ENCODE measurements at regions not wholly inside any gene's neighbourhood (a gene's known extent, or its start where the extent isn't known, plus 50 kb on each side); places are given as distances from the start of the nearest gene placed in this dataset.

- Histone ChIP-seq H2AFZ (no peak overlapping the region), H3K79me2 (no peaks in the 10 kb centered on the region), H3K4me3 (ENCODE audit: low read depth, low read length) (no peak overlapping the region), H3K4me1 (no peaks in the 10 kb centered on the region), H3K9ac (no peak overlapping the region), H3K36me3 (ENCODE audit: control insufficient read depth, insufficient read depth, low read length) (no peaks in the 10 kb centered on the region), H3K27ac (no peak overlapping the region), H3K27me3 (ENCODE audit: control insufficient read depth, insufficient read depth, low read length) (no peaks in the 10 kb centered on the region), H3K9me3 (ENCODE audit: control insufficient read depth, low read length) (no peaks in the 10 kb centered on the region), H3K4me2 (ENCODE audit: low read length) (no peak overlapping the region)
- TF ChIP-seq CTCF (IDR thresholded peaks at IDR 0.05): no peak
Measured at GRCh38 chr1:232223183-232223708, 406.7 kb downstream of the SIPA1L2 start.

DNA sequence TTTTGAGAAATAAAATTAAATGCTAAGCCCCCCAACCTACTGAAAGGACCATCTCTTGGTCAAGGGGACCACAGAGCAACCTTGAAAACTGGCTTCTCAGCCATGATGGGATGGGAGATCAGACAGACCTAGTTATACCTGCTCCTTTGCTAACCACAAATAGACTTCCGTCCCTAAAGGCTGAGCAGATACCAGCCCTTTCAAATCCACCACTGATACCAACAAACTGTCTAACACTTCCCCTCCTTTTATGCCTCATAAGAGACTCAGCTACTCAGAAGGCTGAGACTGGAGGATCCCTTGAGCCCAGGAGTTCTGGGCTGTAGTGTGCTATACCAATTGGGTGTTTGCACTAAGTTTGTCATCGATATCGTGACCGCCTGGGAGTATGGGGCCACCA is 407.3 kb downstream of the SIPA1L2 start:
- Histone ChIP-seq H3K4me3 (ENCODE audit: low read depth, low read length) (no peak overlapping the region), H3K27ac (no peak overlapping the region), H3K36me3 (ENCODE audit: control insufficient read depth, insufficient read depth, low read length) (no peaks in the 10 kb centered on the region), H3K27me3 (ENCODE audit: control insufficient read depth, insufficient read depth, low read length) (no peaks in the 10 kb centered on the region), H3K4me1 (no peaks in the 10 kb centered on the region), H2AFZ (no peak overlapping the region), H3K9me3 (ENCODE audit: control insufficient read depth, low read length) (no peaks in the 10 kb centered on the region), H3K79me2 (no peaks in the 10 kb centered on the region), H3K4me2 (ENCODE audit: low read length) (no peak overlapping the region), H3K9ac (no peak overlapping the region)
- TF ChIP-seq CTCF (IDR thresholded peaks at IDR 0.05): no peak

DNA sequence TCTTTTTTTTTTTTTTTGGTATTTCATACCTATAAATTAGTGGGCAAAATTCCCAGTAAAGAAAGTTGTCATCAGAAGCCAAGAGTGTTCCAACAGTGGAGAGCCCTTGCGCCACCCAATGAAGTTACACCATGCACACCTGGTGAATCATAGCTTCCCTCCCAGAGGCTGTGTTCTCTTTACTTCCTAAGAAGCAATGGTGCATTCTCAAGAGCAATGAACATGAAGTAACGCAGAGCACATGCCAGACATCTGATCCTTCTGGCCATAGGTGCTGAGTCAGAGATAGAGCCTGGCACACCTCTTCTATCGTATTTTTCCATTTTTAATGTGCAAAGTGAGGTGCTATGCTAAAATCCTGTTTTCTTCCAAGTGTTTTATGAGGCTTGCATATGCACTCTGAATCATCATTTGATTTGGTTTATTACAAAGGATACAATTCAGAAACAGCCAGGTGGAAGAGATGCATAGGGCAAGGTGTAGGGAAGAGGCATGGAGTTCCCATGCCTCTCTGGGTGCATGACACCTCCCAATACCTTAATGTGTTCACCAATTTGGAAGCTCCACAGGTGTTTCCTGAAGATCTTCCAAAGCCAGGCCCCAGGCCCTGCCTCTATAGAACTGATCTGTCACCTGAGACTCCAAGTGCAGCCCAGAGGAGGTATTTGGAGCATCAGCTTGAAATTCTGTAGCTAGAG is 408.0 kb downstream of the SIPA1L2 start:
- Histone ChIP-seq H3K79me2 (no peaks in the 10 kb centered on the region), H3K36me3 (ENCODE audit: control insufficient read depth, insufficient read depth, low read length) (no peaks in the 10 kb centered on the region), H3K4me1 (no peaks in the 10 kb centered on the region), H3K27ac (no peak overlapping the region), H3K4me3 (ENCODE audit: low read depth, low read length) (no peak overlapping the region), H3K4me2 (ENCODE audit: low read length) (no peak overlapping the region), H2AFZ (no peak overlapping the region), H3K9ac (no peak overlapping the region), H3K27me3 (ENCODE audit: control insufficient read depth, insufficient read depth, low read length) (no peaks in the 10 kb centered on the region), H3K9me3 (ENCODE audit: control insufficient read depth, low read length) (no peaks in the 10 kb centered on the region)
- TF ChIP-seq CTCF (IDR thresholded peaks at IDR 0.05): no peak

GRCh38 chr1:232218955-232219865 is 410.7 kb downstream of the SIPA1L2 start:
- no peak for TF ChIP-seq CTCF (IDR thresholded peaks at IDR 0.05)
- no peaks in the 10 kb centered on the region for H3K79me2 ChIP-seq
- H3K4me1 ChIP-seq: no peaks in the 10 kb centered on the region
- H3K9me3 ChIP-seq (ENCODE audit: control insufficient read depth, low read length): no peaks in the 10 kb centered on the region
- no peak overlapping the region for H3K4me3 ChIP-seq (ENCODE audit: low read depth, low read length)
- H3K27ac ChIP-seq: no peak overlapping the region
- H3K36me3 ChIP-seq (ENCODE audit: control insufficient read depth, insufficient read depth, low read length): no peaks in the 10 kb centered on the region
- H3K4me2 ChIP-seq (ENCODE audit: low read length): no peak overlapping the region
- no peak overlapping the region for H2AFZ ChIP-seq
- no peaks in the 10 kb centered on the region for H3K27me3 ChIP-seq (ENCODE audit: control insufficient read depth, insufficient read depth, low read length)
- H3K9ac ChIP-seq: no peak overlapping the region
